Epithelial cell of proximal tubule (primary cell): ENCODE measurements at regions not wholly inside any gene's neighbourhood (a gene's known extent, or its start where the extent isn't known, plus 50 kb on each side); places are given as distances from the start of the nearest gene placed in this dataset.

Experiments
- DNase-seq: peaks from one replicate; pipeline ENCODE4 v3.0.0-alpha.2; 2011; ENCODE audit warnings: low read depth
- H3K4me3 ChIP-seq: 2 replicates; pipeline ENCODE4 v1.5.1; 2011; ENCODE audit warnings: low read depth, mild to moderate bottlenecking, low read length
- CTCF ChIP-seq: conservative IDR thresholded peaks from 2 replicates; pipeline ENCODE4 v1.5.1; 2012; ENCODE audit warnings: low read depth, mild to moderate bottlenecking, low read length

GRCh38 chr12:70049596-70050360, 193.5 kb upstream of the CNOT2 start:
- no peak overlapping the region for H3K4me3 ChIP-seq
- no peak for DNase-seq
- no peak for TF ChIP-seq CTCF

- H3K4me3 ChIP-seq, result no peak overlapping the region
- no peak for DNase-seq
- TF ChIP-seq CTCF, result no peak
These were observed 190.8 kb upstream of the CNOT2 start for GRCh38 chr12:70052476-70052875.

DNA sequence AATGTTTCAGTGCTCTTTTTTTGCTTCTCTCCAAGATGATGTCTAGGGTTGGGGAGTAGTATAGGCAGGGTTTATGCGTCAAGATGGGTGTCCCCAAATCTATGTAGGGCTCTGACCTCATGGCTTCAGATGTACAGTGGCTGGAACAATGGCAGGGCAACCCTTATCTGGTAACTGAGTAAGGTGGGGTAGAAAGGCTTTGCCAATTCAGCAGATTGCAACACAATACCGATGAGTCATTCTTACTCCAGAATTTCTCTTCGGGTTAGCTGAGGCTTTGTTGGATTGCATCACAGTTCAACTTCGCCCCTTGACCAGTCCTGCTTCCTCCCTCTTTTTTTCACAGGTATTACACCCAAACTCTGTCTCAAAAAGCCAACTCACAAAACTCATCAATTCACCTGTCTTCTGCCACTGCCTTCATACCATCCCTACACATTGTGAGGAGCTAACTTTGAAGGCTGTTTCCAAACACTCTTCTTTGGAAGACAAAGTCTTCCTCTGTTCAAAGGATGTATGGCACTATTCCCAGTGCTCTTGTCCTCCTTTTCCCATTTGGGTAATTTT, 190.2 kb upstream of the CNOT2 start:
- TF ChIP-seq CTCF, result no peak
- H3K4me3 ChIP-seq, result no peak overlapping the region
- peak; percentile 80 for DNase-seq

GRCh38 chr12:70059373-70059772, 183.9 kb upstream of the CNOT2 start:
- no peak for DNase-seq
- TF ChIP-seq CTCF, result no peak
- no peak overlapping the region for H3K4me3 ChIP-seq

- H3K4me3 ChIP-seq, result no peak overlapping the region
- no peak for DNase-seq
- TF ChIP-seq CTCF, result no peak
These were observed 182.6 kb upstream of the CNOT2 start for GRCh38 chr12:70060634-70061033.

DNA sequence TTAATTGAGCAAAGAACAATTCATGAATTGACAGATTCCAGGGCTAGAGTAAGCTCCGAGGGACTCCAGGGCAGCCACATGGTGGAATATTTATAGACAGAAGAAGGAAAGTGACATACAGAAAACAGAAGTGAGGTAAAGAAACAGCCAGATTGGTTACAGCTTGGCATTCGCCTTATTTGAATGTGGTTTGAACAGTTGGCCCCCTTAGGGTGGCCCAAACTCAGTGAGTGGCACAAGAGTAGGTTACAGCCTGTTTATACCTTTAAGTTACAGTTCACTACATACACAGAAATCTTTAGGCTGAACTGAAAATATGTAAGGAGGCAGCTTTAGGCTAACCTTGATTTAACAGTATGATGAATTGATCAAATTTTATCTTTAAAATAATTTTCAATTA, 174.5 kb upstream of the CNOT2 start:
- DNase-seq, result no peak
- no peak overlapping the region for H3K4me3 ChIP-seq
- TF ChIP-seq CTCF, result no peak
